Brain microvascular endothelial cell (primary cell): ENCODE measurements at regions not wholly inside any gene's neighbourhood (a gene's known extent, or its start where the extent isn't known, plus 50 kb on each side); places are given as distances from the start of the nearest gene placed in this dataset.

Experiments
- DNase-seq: peaks from one replicate; pipeline ENCODE4 v3.0.0-alpha.2; 2020
- H3K27ac ChIP-seq: fragments of 250-450 bp; sonication (Bioruptor Pico); 2 replicates; pipeline ENCODE4 v1.5.1; 2020; ENCODE audit warnings: mild to moderate bottlenecking, moderate library complexity
- H3K27me3 ChIP-seq: fragments of 250-450 bp; sonication (Bioruptor Pico); replicated peaks from 2 replicates; pipeline ENCODE4 v1.5.1; 2020; ENCODE audit warnings: mild to moderate bottlenecking
- H3K36me3 ChIP-seq: fragments of 250-450 bp; sonication (Bioruptor Pico); replicated peaks from 2 replicates; pipeline ENCODE4 v1.5.1; 2020; ENCODE audit warnings: mild to moderate bottlenecking
- H3K4me3 ChIP-seq: 2 replicates; pipeline ENCODE4 v1.5.1; 2011; ENCODE audit warnings: low read depth, mild to moderate bottlenecking, control low read depth, low read length, moderate library complexity
- CTCF ChIP-seq: IDR thresholded peaks from 2 replicates; pipeline ENCODE4 v1.5.1; 2011; ENCODE audit warnings: low read depth, mild to moderate bottlenecking, moderate library complexity, low read length, control low read depth, inconsistent platforms; ENCODE audit errors: missing control alignments
- in situ Hi-C: cut with HindIII; loops from 2 replicates; pipeline ENCODE4 v1.10.0; 2017; ENCODE audit warnings: low sequenced_read_pairs, low pct_ligation_motif_present

GRCh38 chr5:98587166-98587565 is 186.3 kb upstream of the RGMB start:
- Histone ChIP-seq H3K4me3 (no peak overlapping the region), H3K36me3 (no peaks in the 10 kb centered on the region), H3K27me3 (no peaks in the 10 kb centered on the region), H3K27ac (no peak overlapping the region)
- DNase-seq, result no peak
- in situ Hi-C loops, result no loop called here
- no peak for TF ChIP-seq CTCF

GRCh38 chr5:98588215-98588614 is 185.2 kb upstream of the RGMB start:
- Histone ChIP-seq H3K27ac (no peak overlapping the region), H3K27me3 (no peaks in the 10 kb centered on the region), H3K4me3 (no peak overlapping the region), H3K36me3 (no peaks in the 10 kb centered on the region)
- DNase-seq, result no peak
- in situ Hi-C loops, result no loop called here
- TF ChIP-seq CTCF, result no peak

- H3K36me3 ChIP-seq, result no peaks in the 10 kb centered on the region
- no peak for TF ChIP-seq CTCF
- no peak for DNase-seq
- H3K27me3 ChIP-seq, result no peaks in the 10 kb centered on the region
- H3K27ac ChIP-seq, result no peak overlapping the region
- H3K4me3 ChIP-seq, result no peak overlapping the region
- in situ Hi-C loops, result no loop called here
Measured at GRCh38 chr5:98593418-98593817, 180.0 kb upstream of the RGMB start.

GRCh38 chr5:98594098-98594497 is 179.4 kb upstream of the RGMB start:
- Histone ChIP-seq H3K27ac (no peak overlapping the region), H3K4me3 (no peak overlapping the region), H3K27me3 (no peaks in the 10 kb centered on the region), H3K36me3 (no peaks in the 10 kb centered on the region)
- DNase-seq, result no peak
- in situ Hi-C loops, result no loop called here
- no peak for TF ChIP-seq CTCF

GRCh38 chr5:98599016-98599415 is 174.4 kb upstream of the RGMB start:
- H3K27me3 ChIP-seq, result no peaks in the 10 kb centered on the region
- no peak overlapping the region for H3K27ac ChIP-seq
- no peak for DNase-seq
- TF ChIP-seq CTCF, result no peak
- in situ Hi-C loops, result no loop called here
- H3K4me3 ChIP-seq, result no peak overlapping the region
- no peaks in the 10 kb centered on the region for H3K36me3 ChIP-seq

- in situ Hi-C loops, result no loop called here
- no peak overlapping the region for H3K27ac ChIP-seq
Measured at GRCh38 chr5:98602534-98603112, 170.8 kb upstream of the RGMB start.

More at GRCh38 chr5:98602534-98603112, 170.8 kb upstream of the RGMB start:
- no peak overlapping the region for H3K4me3 ChIP-seq
- TF ChIP-seq CTCF, result no peak
- no peaks in the 10 kb centered on the region for H3K27me3 ChIP-seq
- no peaks in the 10 kb centered on the region for H3K36me3 ChIP-seq
- no peak for DNase-seq
